Endothelial cell of umbilical vein (primary cell): ENCODE measurements at regions not wholly inside any gene's neighbourhood (a gene's known extent, or its start where the extent isn't known, plus 50 kb on each side); places are given as distances from the start of the nearest gene placed in this dataset.

Experiments
- BruUV-seq: library from RNA; stranded (reverse); fragments of 400-500 nt; replicated peaks from 2 replicates; lab custom pipeline; 2021; lab: Mats Ljungman, UMichigan
- CTCF ChIA-PET: fragments of 300-600, 350-600 bp; sonication (Branson Sonifier 250); formaldehyde crosslinking; loops from one replicate; lab custom pipeline; 2021; ENCODE audit warnings: antibody characterized with exemption, inconsistent platforms; lab: Charles Lee
- POLR2A ChIA-PET: fragments of 300-600, 350-600 bp; sonication (Branson Sonifier 250); formaldehyde crosslinking; loops from one replicate; lab custom pipeline; 2021; ENCODE audit warnings: antibody characterized with exemption, inconsistent platforms; lab: Charles Lee
- DNase-seq: peaks from one replicate; pipeline ENCODE4 v3.0.0-alpha.2; 2011; ENCODE audit warnings: low read depth, low spot score
- FAIRE-seq: peaks from 2 replicates; lab custom pipeline; 2011; peaks lifted over from hg19 to GRCh38; lab: Jason Lieb, UNC
- H2AFZ ChIP-seq: 2 replicates; pipeline ENCODE4 v1.6.0; 2012; ENCODE audit warnings: low read depth, low read length, control low read depth, inconsistent platforms
- H3K27ac ChIP-seq: 2 replicates; pipeline ENCODE4 v1.5.1; 2011; ENCODE audit warnings: low read depth, mild to moderate bottlenecking, control low read depth, low read length, moderate library complexity; ENCODE audit not compliant: insufficient read depth
- H3K27me3 ChIP-seq, 2 experiments: 2 replicates each; pipeline versions ENCODE4 v1.6.0 to v1.6.1; 2011; ENCODE audit warnings: low read length in 2 of 2, mixed read lengths in 1 of 2; ENCODE audit not compliant: control insufficient read depth in 2 of 2, insufficient read depth in 2 of 2
- H3K36me3 ChIP-seq, 2 experiments: 2 replicates in 1 of 2; 3 replicates in 1 of 2; pipeline ENCODE4 v1.5.1; 2011; ENCODE audit warnings: low read length in 2 of 2, mild to moderate bottlenecking in 1 of 2, moderate library complexity in 1 of 2; ENCODE audit not compliant: control insufficient read depth in 2 of 2, insufficient read depth in 2 of 2; ENCODE audit errors: extremely low read depth in 1 of 2
- H3K4me1 ChIP-seq: 3 replicates; pipeline ENCODE4 v1.5.1; 2011; ENCODE audit warnings: mild to moderate bottlenecking, low read length; ENCODE audit not compliant: control insufficient read depth, insufficient read depth; ENCODE audit errors: extremely low read depth
- H3K4me2 ChIP-seq: 2 replicates; pipeline ENCODE4 v1.6.1; 2011; ENCODE audit warnings: low read length, control low read depth, mixed read lengths; ENCODE audit not compliant: insufficient read depth
- H3K4me3 ChIP-seq, 3 experiments: fragments of 200-600 bp in 1 of 3; sonication (generic), shearing (Covaris generic) in 1 of 3; replicated peaks in 1 of 3; 2 replicates each; pipeline ENCODE4 v1.5.1; 2011 to 2016; ENCODE audit warnings: control low read depth in 3 of 3, low read length in 3 of 3, mild to moderate bottlenecking in 2 of 3, inconsistent platforms in 1 of 3, low read depth in 1 of 3, moderate library complexity in 1 of 3; ENCODE audit not compliant: insufficient read depth in 1 of 3
- H3K79me2 ChIP-seq: 2 replicates; pipeline ENCODE4 v1.6.0; 2012; ENCODE audit warnings: low read length, inconsistent platforms; ENCODE audit not compliant: control insufficient read depth, insufficient read depth
- H3K9ac ChIP-seq: replicated peaks from 2 replicates; pipeline ENCODE3; 2011; ENCODE audit warnings: low read length, control low read depth; ENCODE audit not compliant: insufficient read depth; ENCODE audit errors: extremely low read depth
- H3K9me1 ChIP-seq: replicated peaks from 3 replicates; pipeline ENCODE4 v1.6.0; 2011; ENCODE audit warnings: mild to moderate bottlenecking, low read length; ENCODE audit not compliant: control insufficient read depth, insufficient read depth; ENCODE audit errors: extremely low read depth
- H3K9me3 ChIP-seq: replicated peaks from 2 replicates; pipeline ENCODE4 v1.5.1; 2012; ENCODE audit warnings: low read length, inconsistent platforms; ENCODE audit not compliant: control insufficient read depth, insufficient read depth
- H4K20me1 ChIP-seq: replicated peaks from 2 replicates; pipeline ENCODE3; 2011; ENCODE audit warnings: mild to moderate bottlenecking, low read length; ENCODE audit not compliant: control insufficient read depth, insufficient read depth; ENCODE audit errors: extremely low read depth
- EZH2 ChIP-seq: IDR thresholded peaks from 2 replicates; pipeline ENCODE4 v1.6.1; 2012; ENCODE audit warnings: borderline replicate concordance, low read depth, mild to moderate bottlenecking, moderate library complexity, low read length, inconsistent platforms; ENCODE audit not compliant: severe bottlenecking
- FOS ChIP-seq: IDR thresholded peaks from 2 replicates; pipeline ENCODE4 v1.6.1; 2011; ENCODE audit warnings: mild to moderate bottlenecking, low read length, moderate library complexity, borderline replicate concordance; ENCODE audit not compliant: insufficient read depth
- GATA2 ChIP-seq: IDR thresholded peaks from 2 replicates; pipeline ENCODE4 v1.7.0; 2011; ENCODE audit warnings: low read depth, mild to moderate bottlenecking, moderate library complexity, mixed read lengths, low read length; ENCODE audit not compliant: insufficient read length, insufficient read depth
- JUN ChIP-seq: IDR thresholded peaks from 2 replicates; pipeline ENCODE4 v1.6.1; 2011; ENCODE audit warnings: borderline replicate concordance, low read depth; ENCODE audit not compliant: insufficient read length, insufficient read depth
- MYC ChIP-seq: IDR thresholded peaks from one replicate; pipeline ENCODE4 v1.6.1; 2011; ENCODE audit warnings: mild to moderate bottlenecking, low read depth, low read length
- POLR2A ChIP-seq: IDR thresholded peaks from 2 replicates; pipeline ENCODE4 v1.6.1; 2012; ENCODE audit warnings: low read depth, mild to moderate bottlenecking, control low read depth, low read length
- POLR2AphosphoS5 ChIP-seq: IDR thresholded peaks from 2 replicates; pipeline ENCODE4 v1.6.1; 2012; ENCODE audit warnings: low read depth, mild to moderate bottlenecking, control low read depth, low read length, moderate library complexity; ENCODE audit not compliant: insufficient read depth
- dilution Hi-C: fragments of 300-500 bp; cut with MboI; formaldehyde crosslinking; loops from one replicate; pipeline ENCODE4 v1.15.0; 2019; ENCODE audit warnings: low sequenced_read_pairs; ENCODE audit not compliant: extremely low pct_ligation_motif_present
- intact Hi-C: fragments of 100-400 bp; cut with micrococcal nuclease; formaldehyde crosslinking; loops from one replicate; pipeline ENCODE4 v1.10.0; 2022
- TF ChIP-seq, protein P1 (sequence below): IDR thresholded peaks from 2 replicates; pipeline ENCODE4 v1.6.1; 2011; ENCODE audit not compliant: insufficient read depth, insufficient read length
- TF ChIP-seq, protein P2 (sequence below), 2 donors: IDR thresholded peaks; 1 replicate in 1 of 2; 2 replicates in 1 of 2; pipeline ENCODE4 v1.5.1; 2011; ENCODE audit warnings: low read length in 2 of 2, mild to moderate bottlenecking in 2 of 2, moderate library complexity in 2 of 2, control low read depth in 1 of 2, inconsistent platforms in 1 of 2, low read depth in 1 of 2; ENCODE audit not compliant: insufficient read depth in 1 of 2; ENCODE audit errors: extremely low read depth in 1 of 2

DNA sequence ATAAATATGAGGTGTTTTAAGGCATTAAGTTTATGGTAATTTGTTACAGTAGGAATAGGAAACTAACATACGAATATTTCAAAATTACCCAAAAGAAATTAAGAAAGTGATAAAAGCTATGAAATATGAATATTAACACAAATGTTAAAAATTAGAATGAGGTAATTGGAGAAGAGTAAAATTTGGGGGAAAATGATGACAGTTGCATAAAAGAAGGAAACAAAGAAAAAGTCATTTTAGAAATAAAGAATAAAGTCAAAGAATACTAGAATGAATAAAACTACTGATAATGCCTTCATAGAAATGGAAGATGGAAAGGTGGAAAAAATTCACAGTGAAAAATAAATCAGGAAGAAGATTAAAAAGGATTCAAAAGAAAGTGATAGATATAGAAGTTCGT lies 522.9 kb upstream of the NR3C2 start:
- ChIA-PET CTCF (no interaction called here), POLR2A (no interaction called here)
- Histone ChIP-seq H3K27ac (no peak overlapping the region), H3K79me2 (no peaks in the 10 kb centered on the region), H3K27me3 (no peaks in the 10 kb centered on the region), H2AFZ (no peak overlapping the region), H3K9me3 (no peaks in the 10 kb centered on the region), H3K9me1 (no peaks in the 10 kb centered on the region), H3K4me3 (no peak overlapping the region), H3K4me2 (no peak overlapping the region), H3K9ac (no peak overlapping the region), H3K36me3 (no peaks in the 10 kb centered on the region), H3K4me1 (no peaks in the 10 kb centered on the region), H4K20me1 (no peaks in the 10 kb centered on the region)
- intact Hi-C loops: no loop called here
- dilution Hi-C loops: no loop called here
- DNase-seq (no peak), FAIRE-seq (no peak)
- TF ChIP-seq FOS: no peak
- TF ChIP-seq, protein P1, sequence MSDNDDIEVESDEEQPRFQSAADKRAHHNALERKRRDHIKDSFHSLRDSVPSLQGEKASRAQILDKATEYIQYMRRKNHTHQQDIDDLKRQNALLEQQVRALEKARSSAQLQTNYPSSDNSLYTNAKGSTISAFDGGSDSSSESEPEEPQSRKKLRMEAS: no peak
- TF ChIP-seq POLR2A: no peak
- TF ChIP-seq, protein P2, sequence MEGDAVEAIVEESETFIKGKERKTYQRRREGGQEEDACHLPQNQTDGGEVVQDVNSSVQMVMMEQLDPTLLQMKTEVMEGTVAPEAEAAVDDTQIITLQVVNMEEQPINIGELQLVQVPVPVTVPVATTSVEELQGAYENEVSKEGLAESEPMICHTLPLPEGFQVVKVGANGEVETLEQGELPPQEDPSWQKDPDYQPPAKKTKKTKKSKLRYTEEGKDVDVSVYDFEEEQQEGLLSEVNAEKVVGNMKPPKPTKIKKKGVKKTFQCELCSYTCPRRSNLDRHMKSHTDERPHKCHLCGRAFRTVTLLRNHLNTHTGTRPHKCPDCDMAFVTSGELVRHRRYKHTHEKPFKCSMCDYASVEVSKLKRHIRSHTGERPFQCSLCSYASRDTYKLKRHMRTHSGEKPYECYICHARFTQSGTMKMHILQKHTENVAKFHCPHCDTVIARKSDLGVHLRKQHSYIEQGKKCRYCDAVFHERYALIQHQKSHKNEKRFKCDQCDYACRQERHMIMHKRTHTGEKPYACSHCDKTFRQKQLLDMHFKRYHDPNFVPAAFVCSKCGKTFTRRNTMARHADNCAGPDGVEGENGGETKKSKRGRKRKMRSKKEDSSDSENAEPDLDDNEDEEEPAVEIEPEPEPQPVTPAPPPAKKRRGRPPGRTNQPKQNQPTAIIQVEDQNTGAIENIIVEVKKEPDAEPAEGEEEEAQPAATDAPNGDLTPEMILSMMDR (IDR thresholded peaks at IDR 0.05; ENCODE audit: extremely low read depth in 1 of 2, insufficient read depth in 1 of 2, low read depth in 1 of 2, low read length in 2 of 2): no peak
- no peak for TF ChIP-seq POLR2AphosphoS5
- TF ChIP-seq GATA2: no peak
- TF ChIP-seq EZH2: no peak
- TF ChIP-seq JUN: no peak
- no peak for TF ChIP-seq MYC
- no TSS peak for BruUV-seq
